ENCODE measurements at regions not wholly inside any gene's neighbourhood (a gene's known extent, or its start where the extent isn't known, plus 50 kb on each side); places are given as distances from the start of the nearest gene placed in this dataset.

- no peak overlapping the region for H2BK15ac ChIP-seq (ENCODE audit: low read depth, low read length)
- H3K79me1 ChIP-seq (ENCODE audit: insufficient read depth, low read depth, low read length, poor library complexity, severe bottlenecking): no peaks in the 10 kb centered on the region
- H3K27me3 Mint-ChIP-seq (ENCODE audit: low read depth): no peaks in the 10 kb centered on the region
- no CpG with 5 or more reads among the region's 7 CpGs for WGBS (ENCODE audit: extremely low coverage, insufficient read length, low lambda C conversion rate)
- no peak overlapping the region for H3K27ac ChIP-seq (ENCODE audit: insufficient read length, low read depth, low read length)
- H3K18ac ChIP-seq (ENCODE audit: insufficient read length, low read depth, low read length): no peak overlapping the region
- no peak overlapping the region for H3K4ac ChIP-seq (ENCODE audit: low read depth, low read length)
- no peak overlapping the region for H3K4me3 Mint-ChIP-seq
- H3K27ac Mint-ChIP-seq: no peak overlapping the region
- no peak overlapping the region for H3K4me2 ChIP-seq (ENCODE audit: insufficient read depth, insufficient read length, low read length)
- H3K9me3 ChIP-seq (ENCODE audit: control insufficient read depth, low read depth, low read length): no peaks in the 10 kb centered on the region
- H3K14ac ChIP-seq (ENCODE audit: insufficient read depth, low read length): no peak overlapping the region
- no peaks in the 10 kb centered on the region for H3K79me2 ChIP-seq (ENCODE audit: insufficient read depth, low read length)
- DNase-seq: no peak
- H3K23me2 ChIP-seq (ENCODE audit: insufficient read length, low read depth, low read length, poor library complexity, severe bottlenecking): no peaks in the 10 kb centered on the region
- H2BK120ac ChIP-seq (ENCODE audit: low read depth, low read length, poor library complexity, severe bottlenecking): no peak overlapping the region
- H3K36me3 Mint-ChIP-seq (ENCODE audit: insufficient read depth in 1 of 3, low read depth in 3 of 3): no peaks in the 10 kb centered on the region; a peak in 1 of 7 replicates
- H4K91ac ChIP-seq (ENCODE audit: insufficient read length, low read depth, low read length): no peak overlapping the region
- no peak overlapping the region for H2BK5ac ChIP-seq (ENCODE audit: insufficient read length, low read length)
- no peaks in the 10 kb centered on the region for H3K9me3 Mint-ChIP-seq
- no peak overlapping the region for H4K8ac ChIP-seq (replicated peaks; ENCODE audit: insufficient read length, low read depth, low read length)
- no peak overlapping the region for H3T11ph ChIP-seq (ENCODE audit: low read length)
- TF ChIP-seq CTCF (conservative IDR thresholded peaks at IDR 0.05): no peak
- H3K9ac ChIP-seq (ENCODE audit: extremely low read depth, insufficient read length, low read length): no peak overlapping the region
- no peak overlapping the region for H2BK12ac ChIP-seq (ENCODE audit: insufficient read length, low read depth, low read length)
- no peak overlapping the region for H3K23ac ChIP-seq (ENCODE audit: insufficient read length, low read depth, low read length)
- H4K20me1 ChIP-seq (ENCODE audit: control insufficient read depth, insufficient read depth, insufficient read length): no peaks in the 10 kb centered on the region
- no peak overlapping the region for H3K56ac ChIP-seq (ENCODE audit: insufficient read length, low read depth, low read length)
- peaks cover 4 to 6% of the 10 kb centered on the region in 2 experiments; a peak in 3 of 4 replicates for H3K4me1 Mint-ChIP-seq
- H3K4me1 ChIP-seq (ENCODE audit: insufficient read depth, low read length): 0 out of 2 replicates have a peak, but pooled peaks cover 2% of the 10 kb centered on the region
- H2BK20ac ChIP-seq (ENCODE audit: low read depth, low read length, poor library complexity, severe bottlenecking): no peak overlapping the region
- H4K5ac ChIP-seq (ENCODE audit: insufficient read length, low read depth, low read length): no peak overlapping the region
- H3K27me3 ChIP-seq (ENCODE audit: insufficient read depth, low read length): no peaks in the 10 kb centered on the region
- H2AFZ ChIP-seq (ENCODE audit: low read length): no peak overlapping the region
- no peak overlapping the region for H2AK5ac ChIP-seq (ENCODE audit: insufficient read length, low read length)
Measured at GRCh38 chr15:60226924-60227323, 170.9 kb downstream of the ANXA2 start.

Measured in H9 (cell line).